ENCODE measurements at regions not wholly inside any gene's neighbourhood (a gene's known extent, or its start where the extent isn't known, plus 50 kb on each side); places are given as distances from the start of the nearest gene placed in this dataset.
"Not testable (repeated sequence)": the region's sequence is repeated elsewhere in the genome, so short reads cannot be mapped to it uniquely, and the experiment has no call there.

DNA sequence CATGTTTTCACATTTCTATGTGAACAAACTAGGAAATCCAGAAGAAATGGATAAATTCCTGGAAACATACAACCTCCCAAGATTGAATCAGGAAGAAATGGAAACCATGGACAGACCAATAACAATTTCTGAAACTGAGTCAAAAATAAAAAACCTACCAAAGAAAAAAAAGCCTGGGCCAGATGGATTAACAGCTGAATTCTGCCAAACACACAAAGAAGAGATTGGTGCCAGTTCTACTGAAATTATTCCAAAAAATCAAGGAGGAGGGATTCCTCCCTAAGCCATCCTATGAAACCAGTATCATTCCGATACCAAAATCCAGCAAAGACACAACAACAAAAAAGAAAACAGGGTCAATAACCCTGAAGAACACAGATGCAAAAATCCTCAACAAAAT lies 166.9 kb upstream of the FBXL7 start:
- DNase-seq: no peak

DNA sequence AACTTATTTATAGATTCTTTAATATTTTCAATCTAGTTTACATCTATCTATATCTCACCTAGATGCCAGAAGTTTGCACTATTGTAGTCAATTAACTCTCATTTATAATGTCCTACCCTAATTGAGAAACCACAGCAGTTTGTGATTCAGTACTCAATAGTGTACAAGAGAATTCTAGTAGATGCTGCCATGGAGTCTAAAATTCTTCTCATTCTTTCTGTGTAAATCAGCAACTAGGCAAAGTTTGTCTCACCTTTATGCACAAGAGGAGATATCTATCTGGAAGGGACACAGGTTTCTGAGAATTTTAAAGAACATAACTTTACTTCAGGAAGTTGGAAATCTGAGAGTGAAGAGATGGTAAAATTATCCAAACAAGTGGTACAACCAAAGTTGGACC lies 173.0 kb upstream of the FBXL7 start:
- no peak for DNase-seq

- DNase-seq: no peak
These were observed 173.5 kb upstream of the FBXL7 start for GRCh38 chr5:15326471-15326870.

DNA sequence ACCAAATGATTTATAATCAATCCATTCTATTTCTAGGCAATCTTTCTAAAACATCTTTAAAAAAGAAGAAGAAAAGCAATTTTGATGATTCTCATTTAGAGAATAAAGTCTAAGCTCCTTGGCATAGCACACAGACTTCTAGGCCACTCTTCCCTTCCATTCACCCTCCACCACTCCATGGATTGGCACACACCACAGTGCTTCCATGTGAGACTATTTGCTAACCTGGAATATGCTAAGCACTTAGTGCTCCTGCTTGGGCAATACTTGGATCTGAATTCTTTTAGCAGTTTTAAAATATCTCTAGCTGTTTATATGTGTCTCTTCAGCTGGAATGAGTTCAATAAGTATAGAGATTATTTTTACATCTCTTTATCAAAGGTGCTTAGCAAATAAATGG lies 177.6 kb upstream of the FBXL7 start:
- DNase-seq: no peak

GRCh38 chr5:15321776-15322175 lies 178.2 kb upstream of the FBXL7 start:
- DNase-seq: no peak

GRCh38 chr5:15320871-15321270 lies 179.1 kb upstream of the FBXL7 start:
- no peak for DNase-seq

GRCh38 chr5:15304914-15305834 lies 194.8 kb upstream of the FBXL7 start:
- DNase-seq: no peak

GRCh38 chr5:15304066-15304731 lies 195.8 kb upstream of the FBXL7 start:
- no peak for DNase-seq

DNA sequence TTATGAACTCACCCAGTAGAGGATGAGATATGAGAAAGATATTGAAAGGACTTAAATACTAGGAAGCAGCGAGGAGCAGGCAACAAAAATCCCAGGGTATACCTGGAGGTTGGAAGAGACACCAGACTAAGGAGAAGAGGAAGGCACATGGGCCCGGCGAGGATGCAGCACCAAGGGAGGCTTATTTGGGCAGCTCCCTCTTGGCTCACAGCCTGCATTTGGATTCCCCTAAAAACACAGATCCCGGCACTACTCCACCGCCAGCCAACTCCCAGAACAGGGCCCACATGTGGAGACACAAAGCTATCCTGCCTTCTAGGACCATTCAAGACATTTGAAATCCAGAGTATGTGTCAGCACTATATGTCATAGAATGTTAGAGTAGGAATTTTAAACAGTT lies 199.8 kb upstream of the FBXL7 start:
- no peak for DNase-seq

DNA sequence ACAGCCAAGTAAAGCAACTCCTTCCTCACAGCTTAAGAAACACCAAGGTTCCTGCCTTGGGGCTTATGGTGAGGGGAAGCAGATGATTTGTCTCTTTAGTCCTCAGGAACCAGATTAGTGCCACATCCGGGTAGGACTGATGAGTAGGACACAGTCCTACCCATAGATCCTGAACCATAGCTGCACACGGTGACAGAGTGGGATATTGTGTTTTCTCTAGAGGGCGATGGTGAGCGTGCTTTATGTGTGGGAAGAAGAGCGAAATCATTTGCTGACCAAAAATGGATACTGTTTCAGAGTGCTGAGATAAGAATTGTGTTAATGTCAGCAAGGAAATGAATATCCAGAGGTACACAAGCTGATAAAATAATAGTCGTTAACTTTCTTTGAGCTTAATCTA lies 209.0 kb upstream of the FBXL7 start:
- DNase-seq: no peak

- no peak for DNase-seq
These were observed 213.3 kb upstream of the FBXL7 start for GRCh38 chr5:15286650-15287049.

- DNase-seq: no peak
These were observed 213.9 kb upstream of the FBXL7 start for GRCh38 chr5:15285901-15286583.

GRCh38 chr5:15284706-15285105 lies 215.3 kb upstream of the FBXL7 start:
- DNase-seq: no peak

DNA sequence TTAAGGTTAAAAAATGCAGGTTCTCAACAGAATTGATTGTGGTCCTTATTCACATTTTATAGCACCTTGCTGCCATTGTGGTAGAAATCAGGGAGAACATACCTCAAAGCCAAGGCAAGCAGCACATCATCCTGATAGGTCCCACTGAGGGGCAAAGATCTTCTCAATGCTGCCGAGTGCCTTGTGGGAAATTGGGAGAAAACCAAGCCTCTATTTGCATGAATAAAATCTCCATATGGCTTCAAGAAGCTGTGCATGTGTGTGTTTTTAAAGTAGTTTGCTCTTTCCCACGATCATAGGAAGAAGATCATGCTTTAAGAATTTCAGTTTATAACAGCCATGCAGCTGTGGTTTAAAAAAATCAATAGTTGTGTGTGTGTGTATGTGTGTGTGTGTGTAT lies 216.9 kb upstream of the FBXL7 start:
- no peak for DNase-seq

GRCh38 chr5:15282611-15283010 lies 217.4 kb upstream of the FBXL7 start:
- DNase-seq: no peak

GRCh38 chr5:15271596-15271995 lies 228.4 kb upstream of the FBXL7 start:
- DNase-seq: not testable (repeated sequence)

GRCh38 chr5:15267966-15268365 lies 232.0 kb upstream of the FBXL7 start:
- no peak for DNase-seq

- no peak for DNase-seq
These were observed 233.1 kb upstream of the FBXL7 start for GRCh38 chr5:15266841-15267240.

- DNase-seq: no peak
These were observed 233.8 kb upstream of the FBXL7 start for GRCh38 chr5:15266229-15266628.

DNA sequence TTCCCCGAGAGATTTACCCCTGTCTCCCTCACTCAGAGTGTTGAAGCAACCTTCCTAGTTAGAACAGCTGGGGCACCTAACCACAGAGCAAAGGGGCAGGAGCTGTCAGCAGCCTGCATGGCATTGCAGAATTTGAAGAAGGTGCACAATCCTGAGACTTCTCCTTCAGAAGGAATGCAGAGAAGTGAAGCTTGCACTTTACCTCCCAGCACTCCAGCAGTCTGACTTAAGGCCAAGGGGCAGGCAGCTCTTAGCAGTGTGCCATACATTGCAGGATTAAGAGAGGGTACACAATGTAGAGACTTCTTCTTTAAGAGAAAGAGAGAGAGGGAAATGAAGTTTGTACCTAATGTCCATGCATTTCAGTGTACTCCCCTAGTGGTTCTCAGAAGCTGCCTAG lies 236.0 kb upstream of the FBXL7 start:
- no peak for DNase-seq

DNA sequence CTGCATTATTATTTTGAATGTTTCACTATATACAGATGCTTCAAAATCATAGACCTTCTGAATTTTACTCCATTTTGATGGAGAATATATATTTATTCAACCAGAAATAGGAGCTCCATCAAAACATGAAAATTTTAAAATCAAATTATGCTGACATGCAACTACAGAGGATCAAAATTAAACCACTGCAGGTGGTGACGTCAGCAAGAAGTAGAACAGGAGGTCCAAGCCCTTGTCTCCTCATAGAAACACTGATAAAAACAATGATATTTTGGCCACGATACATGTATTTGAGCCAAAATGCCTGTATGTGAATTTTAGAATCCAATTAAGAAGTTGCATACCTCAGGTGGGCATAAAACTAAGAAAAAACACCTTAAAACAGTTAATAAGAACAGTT lies 236.6 kb upstream of the FBXL7 start:
- DNase-seq: no peak

GRCh38 chr5:15261269-15261995 lies 238.5 kb upstream of the FBXL7 start:
- no peak for DNase-seq

All from stimulated activated CD4-positive, alpha-beta T cell treated with anti-CD3 and anti-CD28 coated beads, Interleukin-12 subunit alpha, Interleukin-12 subunit beta, amount 100 ng/mL, for 4 hours (primary cell).